T-helper 1 cell treated with Interleukin-12 subunit alpha and Interleukin-12 subunit beta and Interleukin-4 antibody, amounts not matched to agents 30 ng/mL and 1 ng/mL, for 36 hours (primary cell): ENCODE measurements at regions not wholly inside any gene's neighbourhood (a gene's known extent, or its start where the extent isn't known, plus 50 kb on each side); places are given as distances from the start of the nearest gene placed in this dataset.
"Not testable (repeated sequence)": the region's sequence is repeated elsewhere in the genome, so short reads cannot be mapped to it uniquely, and the experiment has no call there.

Source experiments
- intact Hi-C: fragments of 100-400 bp; cut with micrococcal nuclease; formaldehyde crosslinking; loops from one replicate; pipeline ENCODE4 v1.15.1; 2024

GRCh38 chr5:42989190-42989589 lies 50.9 kb downstream of the ANXA2R start:
- intact Hi-C loops, result loop anchor here (1.0 kb wide), 2 partner anchors 81 to 132 kb away; no protein-coding TSS in a partner anchor

GRCh38 chr5:42988568-42988967 lies 51.6 kb downstream of the ANXA2R start:
- intact Hi-C loops, result no loop called here

GRCh38 chr5:42985129-42986037 lies 54.7 kb downstream of the ANXA2R start:
- intact Hi-C loops, result no loop called here

- intact Hi-C loops, result no loop called here
Observed at GRCh38 chr5:42984307-42984706, 55.8 kb downstream of the ANXA2R start.

GRCh38 chr5:42982107-42982622 lies 58.0 kb downstream of the ANXA2R start:
- intact Hi-C loops, result loop anchor here (2.0 kb wide), 1 partner anchor 13 kb away; no protein-coding TSS in a partner anchor

- intact Hi-C loops, result loop anchor here (2.0 kb wide), 1 partner anchor 13 kb away; no protein-coding TSS in a partner anchor
Observed at GRCh38 chr5:42981417-42982106, 58.6 kb downstream of the ANXA2R start.

- intact Hi-C loops, result not testable (repeated sequence)
Observed at GRCh38 chr5:42981015-42981414, 59.1 kb downstream of the ANXA2R start.

GRCh38 chr5:42980391-42980790 lies 59.7 kb downstream of the ANXA2R start:
- intact Hi-C loops, result not testable (repeated sequence)

GRCh38 chr5:42979242-42979641 lies 60.9 kb downstream of the ANXA2R start:
- intact Hi-C loops, result not testable (repeated sequence)

- intact Hi-C loops, result no loop called here
Observed at GRCh38 chr5:42974536-42974935, 65.6 kb downstream of the ANXA2R start.

- intact Hi-C loops, result no loop called here
Observed at GRCh38 chr5:42970636-42971559, 69.2 kb downstream of the ANXA2R start.

GRCh38 chr5:42965934-42966333 lies 74.2 kb downstream of the ANXA2R start:
- intact Hi-C loops, result no loop called here

GRCh38 chr5:42963412-42963811 lies 76.7 kb downstream of the ANXA2R start:
- intact Hi-C loops, result no loop called here

- intact Hi-C loops, result no loop called here
Observed at GRCh38 chr5:42962124-42962523, 78.0 kb downstream of the ANXA2R start.

- intact Hi-C loops, result no loop called here
Observed at GRCh38 chr5:42960506-42960905, 79.6 kb downstream of the ANXA2R start.

GRCh38 chr5:42956551-42956950 lies 83.6 kb downstream of the ANXA2R start:
- intact Hi-C loops, result no loop called here

GRCh38 chr5:42953041-42953440 lies 87.1 kb downstream of the ANXA2R start:
- intact Hi-C loops, result no loop called here

- intact Hi-C loops, result no loop called here
Observed at GRCh38 chr5:42952578-42952974, 87.5 kb downstream of the ANXA2R start.

GRCh38 chr5:42951293-42951840 lies 88.8 kb downstream of the ANXA2R start:
- intact Hi-C loops, result loop anchor here (1.0 to 2.0 kb wide), 5 partner anchors 57 to 651 kb away; partner anchors contain the start of genes HMGCS1 and NNT
